ENCODE measurements at regions not wholly inside any gene's neighbourhood (a gene's known extent, or its start where the extent isn't known, plus 50 kb on each side); places are given as distances from the start of the nearest gene placed in this dataset.

GRCh38 chr18:40983835-40984234 lies 971.2 kb upstream of the PIK3C3 start:
- Histone ChIP-seq H3K27ac (no peak overlapping the region), H3K9me3 (no peaks in the 10 kb centered on the region), H3K36me3 (no peaks in the 10 kb centered on the region), H3K4me1 (ENCODE audit: insufficient read depth) (no peaks in the 10 kb centered on the region), H3K4me3 (no peak overlapping the region), H3K27me3 (no peaks in the 10 kb centered on the region)
- 62 to 78% (median 77%) methylated on average over 1 of the region's 1 CpG for WGBS, 3 donors
- TF ChIP-seq, protein P1, sequence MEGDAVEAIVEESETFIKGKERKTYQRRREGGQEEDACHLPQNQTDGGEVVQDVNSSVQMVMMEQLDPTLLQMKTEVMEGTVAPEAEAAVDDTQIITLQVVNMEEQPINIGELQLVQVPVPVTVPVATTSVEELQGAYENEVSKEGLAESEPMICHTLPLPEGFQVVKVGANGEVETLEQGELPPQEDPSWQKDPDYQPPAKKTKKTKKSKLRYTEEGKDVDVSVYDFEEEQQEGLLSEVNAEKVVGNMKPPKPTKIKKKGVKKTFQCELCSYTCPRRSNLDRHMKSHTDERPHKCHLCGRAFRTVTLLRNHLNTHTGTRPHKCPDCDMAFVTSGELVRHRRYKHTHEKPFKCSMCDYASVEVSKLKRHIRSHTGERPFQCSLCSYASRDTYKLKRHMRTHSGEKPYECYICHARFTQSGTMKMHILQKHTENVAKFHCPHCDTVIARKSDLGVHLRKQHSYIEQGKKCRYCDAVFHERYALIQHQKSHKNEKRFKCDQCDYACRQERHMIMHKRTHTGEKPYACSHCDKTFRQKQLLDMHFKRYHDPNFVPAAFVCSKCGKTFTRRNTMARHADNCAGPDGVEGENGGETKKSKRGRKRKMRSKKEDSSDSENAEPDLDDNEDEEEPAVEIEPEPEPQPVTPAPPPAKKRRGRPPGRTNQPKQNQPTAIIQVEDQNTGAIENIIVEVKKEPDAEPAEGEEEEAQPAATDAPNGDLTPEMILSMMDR (IDR thresholded peaks at IDR 0.05), result no peak
- DNase-seq, result no peak
- intact Hi-C loops (cut with DNase I), result no loop called here

DNA sequence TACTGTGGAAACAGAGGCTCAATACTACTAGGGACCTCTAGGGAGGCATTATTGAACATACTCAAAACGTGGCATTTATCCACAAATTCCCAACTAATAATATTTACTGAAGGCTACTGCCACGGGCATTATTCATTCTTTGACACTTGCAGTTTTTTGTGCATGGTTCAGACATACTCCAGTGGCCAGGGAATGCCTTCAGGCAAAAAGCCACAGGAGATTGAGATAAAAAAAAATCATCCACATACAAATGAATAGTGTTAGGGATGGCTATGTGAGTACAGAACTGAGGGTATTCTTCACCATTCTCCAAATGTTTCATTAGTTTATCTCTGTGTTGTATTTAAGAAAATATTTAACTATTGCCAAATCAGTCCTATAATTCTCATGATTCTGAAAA lies 974.9 kb upstream of the PIK3C3 start:
- Histone ChIP-seq H3K4me3 (no peak overlapping the region), H3K27ac (no peak overlapping the region), H3K9me3 (no peaks in the 10 kb centered on the region), H3K27me3 (no peaks in the 10 kb centered on the region), H3K36me3 (no peaks in the 10 kb centered on the region), H3K4me1 (ENCODE audit: insufficient read depth) (no peaks in the 10 kb centered on the region)
- DNase-seq, result no peak
- intact Hi-C loops (cut with DNase I), result no loop called here
- 15 to 32% (median 21%) methylated on average over 2 of the region's 2 CpGs for WGBS, 3 donors
- TF ChIP-seq POLR2A (IDR thresholded peaks at IDR 0.05) (no peak), EP300 (IDR thresholded peaks at IDR 0.05) (no peak)
- TF ChIP-seq, protein P1 (IDR thresholded peaks at IDR 0.05), result no peak

DNA sequence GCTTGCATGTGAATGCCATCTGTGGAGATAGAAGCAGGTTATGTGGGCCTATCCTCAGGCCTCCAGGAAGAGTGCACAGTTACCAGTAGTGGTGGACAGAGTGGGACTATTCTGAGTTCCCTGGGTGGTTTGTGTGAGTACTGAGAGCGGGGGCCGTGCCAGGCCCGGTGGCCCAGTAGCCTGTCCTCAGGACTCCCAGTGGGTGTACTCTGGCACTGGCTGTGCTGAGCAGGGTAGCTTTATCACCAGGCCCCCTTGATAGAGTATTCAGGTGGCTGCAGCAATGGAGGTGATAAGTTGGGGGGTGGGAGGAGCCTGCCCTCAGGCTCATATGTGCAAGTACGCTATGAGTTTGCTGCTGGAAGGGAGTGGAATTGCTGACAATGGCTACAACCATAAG lies 979.0 kb upstream of the PIK3C3 start:
- no peaks in the 10 kb centered on the region for H3K36me3 ChIP-seq
- no peak for DNase-seq
- no peak overlapping the region for H3K27ac ChIP-seq
- TF ChIP-seq EP300 (IDR thresholded peaks at IDR 0.05), result no peak
- TF ChIP-seq, protein P1 (IDR thresholded peaks at IDR 0.05), result no peak
- TF ChIP-seq POLR2A (IDR thresholded peaks at IDR 0.05), result no peak
- no peak overlapping the region for H3K4me3 ChIP-seq
- H3K9me3 ChIP-seq, result no peaks in the 10 kb centered on the region
- intact Hi-C loops (cut with DNase I), result no loop called here
- no peaks in the 10 kb centered on the region for H3K4me1 ChIP-seq (ENCODE audit: insufficient read depth)
- H3K27me3 ChIP-seq, result no peaks in the 10 kb centered on the region
- 87 to 94% (median 91%) methylated on average over 4 of the region's 4 CpGs for WGBS, 3 donors

GRCh38 chr18:40974448-40974847 lies 980.6 kb upstream of the PIK3C3 start:
- no peak overlapping the region for H3K4me3 ChIP-seq
- no peaks in the 10 kb centered on the region for H3K9me3 ChIP-seq
- DNase-seq, result no peak
- no peaks in the 10 kb centered on the region for H3K4me1 ChIP-seq (ENCODE audit: insufficient read depth)
- no peaks in the 10 kb centered on the region for H3K27me3 ChIP-seq
- no peaks in the 10 kb centered on the region for H3K36me3 ChIP-seq
- H3K27ac ChIP-seq, result no peak overlapping the region
- intact Hi-C loops (cut with DNase I), result no loop called here
- no peak for TF ChIP-seq POLR2A (IDR thresholded peaks at IDR 0.05)
- TF ChIP-seq, protein P1 (IDR thresholded peaks at IDR 0.05), result no peak
- no peak for TF ChIP-seq EP300 (IDR thresholded peaks at IDR 0.05)

- no peak overlapping the region for H3K4me3 ChIP-seq
- TF ChIP-seq POLR2A (IDR thresholded peaks at IDR 0.05) (no peak), EP300 (IDR thresholded peaks at IDR 0.05) (no peak)
- TF ChIP-seq, protein P1 (IDR thresholded peaks at IDR 0.05), result no peak
- no peak for DNase-seq
- no peaks in the 10 kb centered on the region for H3K9me3 ChIP-seq
- no peak overlapping the region for H3K27ac ChIP-seq
- no peaks in the 10 kb centered on the region for H3K27me3 ChIP-seq
- no peaks in the 10 kb centered on the region for H3K36me3 ChIP-seq
- 79 to 89% (median 83%) methylated on average over 1 of the region's 1 CpG for WGBS, 3 donors
- intact Hi-C loops (cut with DNase I), result no loop called here
- H3K4me1 ChIP-seq (ENCODE audit: insufficient read depth), result no peaks in the 10 kb centered on the region
Measured at GRCh38 chr18:40962784-40963183, 992.2 kb upstream of the PIK3C3 start.

Data from ovary (tissue), 7 donors.